Transverse colon (tissue), 3 donors: ENCODE measurements at regions not wholly inside any gene's neighbourhood (a gene's known extent, or its start where the extent isn't known, plus 50 kb on each side); places are given as distances from the start of the nearest gene placed in this dataset.

ENCODE experiments used
- CTCF ChIP-seq, 5 experiments: fragments of 200-600 bp in 3 of 5; fragments of 450-650 bp in 2 of 5; sonication (generic) in 3 of 5; IDR thresholded peaks; 1 replicate in 2 of 5; 2 replicates in 3 of 5; pipeline ENCODE4 v1.5.1; 2016 to 2017; ENCODE audit warnings: antibody characterized with exemption in 5 of 5, inconsistent platforms in 3 of 5, mild to moderate bottlenecking in 2 of 5, moderate library complexity in 1 of 5
- EP300 ChIP-seq: sonication (generic); formaldehyde crosslinking; IDR thresholded peaks from one replicate; pipeline ENCODE4 v1.6.1; 2017; ENCODE audit warnings: antibody characterized with exemption, low read depth

GRCh38 chr4:27115221-27115620 is 254.6 kb downstream of the STIM2 start:
- TF ChIP-seq CTCF (IDR thresholded peaks at IDR 0.05) (no peak), EP300 (no peak)
